K562 (cell line): ENCODE measurements at regions not wholly inside any gene's neighbourhood (a gene's known extent, or its start where the extent isn't known, plus 50 kb on each side); places are given as distances from the start of the nearest gene placed in this dataset.

Experiments used
- CBX2 ChIP-seq: fragments of 200-600 bp; sonication (generic); IDR thresholded peaks from one replicate; pipeline ENCODE4 v1.6.1; 2012; ENCODE audit warnings: mild to moderate bottlenecking, low read length, inconsistent platforms; ENCODE audit not compliant: insufficient read depth, poor library complexity, severe bottlenecking
- NCOA2 ChIP-seq, 2 experiments: fragments of 450-650 bp; IDR thresholded peaks; 2 replicates each; pipeline ENCODE4 v1.6.1; 2018; ENCODE audit warnings: mild to moderate bottlenecking in 2 of 2, moderate library complexity in 1 of 2; ENCODE audit not compliant: partially characterized antibody in 2 of 2
- NEUROD1 ChIP-seq: fragments of 150-350 bp; IDR thresholded peaks from 2 replicates; pipeline ENCODE4 v1.6.1; 2014; ENCODE audit warnings: borderline replicate concordance, low read length, low read depth; ENCODE audit not compliant: partially characterized antibody
- PTRF ChIP-seq: fragments of 450-650 bp; IDR thresholded peaks from 2 replicates; pipeline ENCODE4 v1.6.1; 2016; ENCODE audit warnings: mild to moderate bottlenecking, missing genetic modification characterization, missing compliant biosample characterization
- PTTG1 ChIP-seq: fragments of 450-650 bp; IDR thresholded peaks from 2 replicates; pipeline ENCODE4 v1.6.1; 2016; ENCODE audit warnings: low read depth, mild to moderate bottlenecking, missing genetic modification characterization, missing compliant biosample characterization
- RBM14 ChIP-seq: fragments of 200-400 bp; formaldehyde crosslinking; IDR thresholded peaks from 2 replicates; pipeline ENCODE4 v1.6.1; 2018; ENCODE audit warnings: low read depth, mild to moderate bottlenecking, low read length, moderate library complexity, borderline replicate concordance; ENCODE audit not compliant: insufficient read depth
- SNIP1 ChIP-seq: fragments of 450-650 bp; IDR thresholded peaks from 2 replicates; pipeline ENCODE4 v1.7.1; 2017; ENCODE audit warnings: low read depth, mild to moderate bottlenecking
- ZBED1 ChIP-seq: IDR thresholded peaks from 2 replicates; pipeline ENCODE4 v1.6.1; 2014
- ZBTB17 ChIP-seq: fragments of 450-650 bp; formaldehyde crosslinking; IDR thresholded peaks from 2 replicates; pipeline ENCODE4 v1.4.0; 2020; ENCODE audit warnings: mild to moderate bottlenecking
- ZEB2 ChIP-seq: fragments of 450-650 bp; IDR thresholded peaks from 2 replicates; pipeline ENCODE4 v1.6.1; 2016
- ZKSCAN8 ChIP-seq: fragments of 200-800 bp; sonication (Bioruptor generic); IDR thresholded peaks from 2 replicates; pipeline ENCODE4 v1.6.1; 2016; ENCODE audit warnings: missing genetic modification characterization, missing compliant biosample characterization
- ZNF146 ChIP-seq: IDR thresholded peaks from one replicate; pipeline ENCODE4 v1.6.1; 2018; ENCODE audit warnings: missing compliant biosample characterization; ENCODE audit not compliant: unreplicated experiment
- ZNF324 ChIP-seq: fragments of 250-450 bp; sonication (Bioruptor Pico); IDR thresholded peaks from 2 replicates; pipeline ENCODE4 v1.4.0; 2020; ENCODE audit warnings: mild to moderate bottlenecking
- ZNF384 ChIP-seq: IDR thresholded peaks from 2 replicates; pipeline ENCODE4 v1.6.1; 2012; ENCODE audit warnings: low read depth, low read length, improper control_type of control experiment
- ZNF57 ChIP-seq: fragments of 450-650 bp; formaldehyde crosslinking; IDR thresholded peaks from 2 replicates; pipeline ENCODE4 v1.4.0; 2020; ENCODE audit warnings: mild to moderate bottlenecking, moderate library complexity
- TF ChIP-seq, protein P1 (sequence below): fragments of 450-650 bp; IDR thresholded peaks from 2 replicates; pipeline ENCODE4 v1.6.1; 2018; ENCODE audit warnings: mild to moderate bottlenecking, low read depth; ENCODE audit not compliant: partially characterized antibody
- TF ChIP-seq, protein P2 (sequence below): fragments of 250-450 bp; sonication (Bioruptor Pico); IDR thresholded peaks from 2 replicates; pipeline ENCODE4 v1.8.0; 2022; ENCODE audit warnings: inconsistent platforms, mild to moderate bottlenecking, moderate library complexity, borderline replicate concordance
- TF ChIP-seq, protein P3 (sequence below): fragments of 150-350 bp; conservative IDR thresholded peaks from 2 replicates; pipeline ENCODE4 v1.6.1; 2014; ENCODE audit warnings: low read length
- TF ChIP-seq, protein P4 (sequence below): fragments of 450-650 bp; formaldehyde crosslinking; IDR thresholded peaks from 2 replicates; pipeline ENCODE4 v1.4.0; 2022; ENCODE audit warnings: missing genetic modification characterization
- TF ChIP-seq, protein P5 (sequence below), 2 experiments: IDR thresholded peaks; 2 replicates each; pipeline ENCODE4 v1.6.1; 2011; ENCODE audit warnings: borderline replicate concordance in 1 of 2, control low read depth in 1 of 2, low read depth in 1 of 2, low read length in 1 of 2, mild to moderate bottlenecking in 1 of 2, mixed read lengths in 1 of 2, moderate library complexity in 1 of 2; ENCODE audit not compliant: insufficient read depth in 1 of 2, insufficient read length in 1 of 2, poor library complexity in 1 of 2, severe bottlenecking in 1 of 2; ENCODE audit errors: extremely low read depth in 1 of 2
- TF ChIP-seq, protein P6 (sequence below): fragments of 250-450 bp; sonication (Bioruptor Pico); IDR thresholded peaks from 2 replicates; pipeline ENCODE4 v1.6.1; 2021; ENCODE audit warnings: mild to moderate bottlenecking

DNA sequence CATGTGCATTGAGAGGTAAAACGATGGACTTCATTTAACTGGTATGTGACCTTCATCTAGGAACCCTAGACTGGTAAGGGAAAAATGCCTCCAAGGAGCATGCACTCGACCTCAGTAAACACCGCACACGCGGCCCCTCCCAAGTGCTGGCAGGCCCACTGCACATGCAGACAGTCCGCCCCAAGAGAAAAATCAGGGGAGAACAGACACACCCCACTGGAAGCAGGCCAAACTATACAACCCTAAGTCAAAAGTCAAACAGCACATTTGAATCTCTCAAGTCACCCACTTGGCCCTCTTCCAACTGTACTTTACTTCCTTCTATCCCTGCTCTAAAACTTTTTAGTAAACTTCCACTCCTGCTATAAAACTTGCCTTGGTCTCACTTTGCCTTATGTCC, 250.1 kb upstream of the HES1 start (continued):
- TF ChIP-seq, protein P1, sequence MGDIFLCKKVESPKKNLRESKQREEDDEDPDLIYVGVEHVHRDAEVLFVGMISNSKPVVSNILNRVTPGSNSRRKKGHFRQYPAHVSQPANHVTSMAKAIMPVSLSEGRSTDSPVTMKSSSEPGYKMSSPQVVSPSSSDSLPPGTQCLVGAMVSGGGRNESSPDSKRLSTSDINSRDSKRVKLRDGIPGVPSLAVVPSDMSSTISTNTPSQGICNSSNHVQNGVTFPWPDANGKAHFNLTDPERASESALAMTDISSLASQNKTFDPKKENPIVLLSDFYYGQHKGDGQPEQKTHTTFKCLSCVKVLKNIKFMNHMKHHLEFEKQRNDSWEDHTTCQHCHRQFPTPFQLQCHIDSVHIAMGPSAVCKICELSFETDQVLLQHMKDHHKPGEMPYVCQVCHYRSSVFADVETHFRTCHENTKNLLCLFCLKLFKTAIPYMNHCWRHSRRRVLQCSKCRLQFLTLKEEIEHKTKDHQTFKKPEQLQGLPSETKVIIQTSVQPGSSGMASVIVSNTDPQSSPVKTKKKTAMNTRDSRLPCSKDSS = peak; percentile 32
- TF ChIP-seq ZNF384 (no peak), ZEB2 (no peak), CBX2 (no peak), ZNF57 (CRISPR knock-in tag) (no peak), ZKSCAN8 (CRISPR knock-in tag) (no peak), ZBED1 (no peak), PTRF (tag) (no peak), PTTG1 (tag) (no peak), NCOA2 (IDR thresholded peaks at IDR 0.05; ENCODE audit: partially characterized antibody in 2 of 2) (no peak), SNIP1 (no peak), ZBTB17 (CRISPR knock-in tag) (no peak), RBM14 (no peak), NEUROD1 (no peak), ZNF146 (CRISPR knock-in tag) (no peak), ZNF324 (no peak)
- TF ChIP-seq, protein P2, sequence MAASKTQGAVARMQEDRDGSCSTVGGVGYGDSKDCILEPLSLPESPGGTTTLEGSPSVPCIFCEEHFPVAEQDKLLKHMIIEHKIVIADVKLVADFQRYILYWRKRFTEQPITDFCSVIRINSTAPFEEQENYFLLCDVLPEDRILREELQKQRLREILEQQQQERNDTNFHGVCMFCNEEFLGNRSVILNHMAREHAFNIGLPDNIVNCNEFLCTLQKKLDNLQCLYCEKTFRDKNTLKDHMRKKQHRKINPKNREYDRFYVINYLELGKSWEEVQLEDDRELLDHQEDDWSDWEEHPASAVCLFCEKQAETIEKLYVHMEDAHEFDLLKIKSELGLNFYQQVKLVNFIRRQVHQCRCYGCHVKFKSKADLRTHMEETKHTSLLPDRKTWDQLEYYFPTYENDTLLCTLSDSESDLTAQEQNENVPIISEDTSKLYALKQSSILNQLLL (CRISPR knock-in tag) = no peak
- TF ChIP-seq, protein P3, sequence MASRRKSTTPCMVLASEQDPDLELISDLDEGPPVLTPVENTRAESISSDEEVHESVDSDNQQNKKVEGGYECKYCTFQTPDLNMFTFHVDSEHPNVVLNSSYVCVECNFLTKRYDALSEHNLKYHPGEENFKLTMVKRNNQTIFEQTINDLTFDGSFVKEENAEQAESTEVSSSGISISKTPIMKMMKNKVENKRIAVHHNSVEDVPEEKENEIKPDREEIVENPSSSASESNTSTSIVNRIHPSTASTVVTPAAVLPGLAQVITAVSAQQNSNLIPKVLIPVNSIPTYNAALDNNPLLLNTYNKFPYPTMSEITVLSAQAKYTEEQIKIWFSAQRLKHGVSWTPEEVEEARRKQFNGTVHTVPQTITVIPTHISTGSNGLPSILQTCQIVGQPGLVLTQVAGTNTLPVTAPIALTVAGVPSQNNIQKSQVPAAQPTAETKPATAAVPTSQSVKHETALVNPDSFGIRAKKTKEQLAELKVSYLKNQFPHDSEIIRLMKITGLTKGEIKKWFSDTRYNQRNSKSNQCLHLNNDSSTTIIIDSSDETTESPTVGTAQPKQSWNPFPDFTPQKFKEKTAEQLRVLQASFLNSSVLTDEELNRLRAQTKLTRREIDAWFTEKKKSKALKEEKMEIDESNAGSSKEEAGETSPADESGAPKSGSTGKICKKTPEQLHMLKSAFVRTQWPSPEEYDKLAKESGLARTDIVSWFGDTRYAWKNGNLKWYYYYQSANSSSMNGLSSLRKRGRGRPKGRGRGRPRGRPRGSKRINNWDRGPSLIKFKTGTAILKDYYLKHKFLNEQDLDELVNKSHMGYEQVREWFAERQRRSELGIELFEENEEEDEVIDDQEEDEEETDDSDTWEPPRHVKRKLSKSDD = no peak
- TF ChIP-seq, protein P4, sequence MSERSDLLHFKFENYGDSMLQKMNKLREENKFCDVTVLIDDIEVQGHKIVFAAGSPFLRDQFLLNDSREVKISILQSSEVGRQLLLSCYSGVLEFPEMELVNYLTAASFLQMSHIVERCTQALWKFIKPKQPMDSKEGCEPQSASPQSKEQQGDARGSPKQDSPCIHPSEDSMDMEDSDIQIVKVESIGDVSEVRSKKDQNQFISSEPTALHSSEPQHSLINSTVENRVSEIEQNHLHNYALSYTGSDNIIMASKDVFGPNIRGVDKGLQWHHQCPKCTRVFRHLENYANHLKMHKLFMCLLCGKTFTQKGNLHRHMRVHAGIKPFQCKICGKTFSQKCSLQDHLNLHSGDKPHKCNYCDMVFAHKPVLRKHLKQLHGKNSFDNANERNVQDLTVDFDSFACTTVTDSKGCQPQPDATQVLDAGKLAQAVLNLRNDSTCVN (CRISPR knock-in tag) = no peak
- TF ChIP-seq, protein P5, sequence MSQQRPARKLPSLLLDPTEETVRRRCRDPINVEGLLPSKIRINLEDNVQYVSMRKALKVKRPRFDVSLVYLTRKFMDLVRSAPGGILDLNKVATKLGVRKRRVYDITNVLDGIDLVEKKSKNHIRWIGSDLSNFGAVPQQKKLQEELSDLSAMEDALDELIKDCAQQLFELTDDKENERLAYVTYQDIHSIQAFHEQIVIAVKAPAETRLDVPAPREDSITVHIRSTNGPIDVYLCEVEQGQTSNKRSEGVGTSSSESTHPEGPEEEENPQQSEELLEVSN (IDR thresholded peaks at IDR 0.05; ENCODE audit: borderline replicate concordance in 1 of 2, extremely low read depth in 1 of 2, insufficient read depth in 1 of 2, insufficient read length in 1 of 2, low read depth in 1 of 2, low read length in 1 of 2, poor library complexity in 1 of 2, severe bottlenecking in 1 of 2) = peak in 1 of 2 experiments; percentile 57
- TF ChIP-seq, protein P6, sequence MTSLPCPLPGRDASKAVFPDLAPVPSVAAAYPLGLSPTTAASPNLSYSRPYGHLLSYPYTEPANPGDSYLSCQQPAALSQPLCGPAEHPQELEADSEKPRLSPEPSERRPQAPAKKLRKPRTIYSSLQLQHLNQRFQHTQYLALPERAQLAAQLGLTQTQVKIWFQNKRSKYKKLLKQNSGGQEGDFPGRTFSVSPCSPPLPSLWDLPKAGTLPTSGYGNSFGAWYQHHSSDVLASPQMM (CRISPR knock-in tag) = no peak
